DMS79 (cell line): ENCODE measurements at regions not wholly inside any gene's neighbourhood (a gene's known extent, or its start where the extent isn't known, plus 50 kb on each side); places are given as distances from the start of the nearest gene placed in this dataset.

Source experiments
- DNase-seq: peaks from one replicate; lab custom pipeline; 2025; lab: John Stamatoyannopoulos, UW

DNA sequence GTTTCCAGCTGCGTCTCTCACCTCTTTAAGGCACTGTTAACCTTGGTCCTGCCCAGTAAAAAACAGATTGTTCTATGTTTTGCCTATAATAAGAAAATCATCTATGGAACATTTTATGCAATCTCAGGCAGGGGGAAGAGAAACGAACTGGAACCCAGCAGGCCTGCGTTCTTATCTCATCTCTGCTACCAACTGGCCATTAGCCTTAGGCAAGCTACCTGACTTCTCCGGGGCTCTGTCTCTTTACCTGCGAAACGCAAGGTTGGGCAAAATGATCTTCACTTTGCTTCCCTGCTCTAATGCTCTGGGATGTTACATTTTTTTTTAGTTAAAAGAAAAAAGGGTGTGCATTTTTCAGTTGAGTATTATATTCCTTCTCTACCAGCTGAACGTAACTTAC, 70.5 kb upstream of the WIPF1 start:
- no peak for DNase-seq

DNA sequence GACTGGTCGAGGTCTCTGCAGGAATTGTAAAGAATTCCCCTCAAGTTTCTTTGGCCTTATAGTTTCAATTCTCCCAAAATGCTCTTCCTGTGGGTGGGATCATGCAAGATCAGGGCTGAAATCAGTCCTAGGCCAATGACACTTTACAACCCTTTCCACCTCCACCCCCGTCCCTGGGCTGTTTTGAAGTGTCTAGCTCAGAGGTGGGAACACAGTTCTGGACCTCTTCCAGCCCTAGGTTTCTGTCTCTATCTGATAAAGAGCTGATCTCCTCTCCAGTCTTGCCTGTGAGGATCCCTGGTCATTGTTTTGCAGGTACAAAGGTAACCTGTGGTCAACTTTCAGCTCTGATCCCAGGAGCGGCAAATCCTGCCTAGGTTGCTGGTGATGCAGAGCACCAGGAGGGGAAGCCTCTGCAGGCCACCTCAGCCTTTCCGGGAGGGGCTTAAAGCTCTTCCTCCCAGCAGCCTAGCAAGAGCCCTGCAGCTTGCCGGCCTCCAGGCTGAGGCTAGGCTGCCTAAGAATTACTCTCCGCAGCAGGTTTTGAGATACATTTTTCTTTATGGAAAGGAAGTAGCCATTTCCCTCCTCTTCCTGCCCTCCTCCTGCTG, 69.8 kb upstream of the WIPF1 start:
- DNase-seq = no peak

DNA sequence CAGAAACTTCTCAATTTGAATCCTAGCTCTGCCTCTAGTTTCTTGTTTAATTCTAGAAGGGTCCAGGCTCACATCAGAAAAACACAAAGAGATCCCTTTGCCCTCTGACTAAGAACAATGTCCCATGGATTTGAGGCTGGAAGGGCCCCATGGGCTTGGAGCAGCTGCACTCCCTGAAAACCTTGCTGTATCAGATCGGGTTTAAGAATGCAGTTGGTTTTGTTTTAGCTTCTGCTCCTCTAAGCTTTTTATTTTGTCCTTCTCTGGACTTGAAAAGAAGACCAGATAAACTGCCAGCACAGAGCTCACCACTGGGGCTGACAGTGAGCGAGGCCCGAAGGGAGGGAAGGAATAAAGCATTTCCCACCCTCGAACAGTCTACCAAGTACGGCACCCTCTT, 69.2 kb upstream of the WIPF1 start:
- no peak for DNase-seq

DNA sequence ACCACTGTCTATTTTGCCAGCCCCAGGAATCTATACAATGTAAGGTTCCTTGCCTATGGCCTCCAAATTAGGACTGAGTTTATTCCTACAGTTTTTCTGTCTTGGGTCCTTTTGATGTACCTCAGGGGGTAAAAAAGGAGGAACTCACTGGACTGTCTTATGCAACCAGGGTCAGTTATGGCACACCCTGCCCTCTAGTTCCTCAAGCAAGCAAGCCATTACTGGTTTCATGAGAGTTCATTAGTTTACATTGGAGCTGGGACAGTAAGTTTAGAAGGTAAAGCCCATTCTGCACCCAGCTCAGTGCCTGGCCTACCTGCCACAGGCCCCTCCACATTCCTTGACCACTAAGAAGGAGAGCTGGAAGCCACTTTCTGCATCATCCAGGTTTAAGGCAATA, 68.7 kb upstream of the WIPF1 start:
- DNase-seq = no peak

DNA sequence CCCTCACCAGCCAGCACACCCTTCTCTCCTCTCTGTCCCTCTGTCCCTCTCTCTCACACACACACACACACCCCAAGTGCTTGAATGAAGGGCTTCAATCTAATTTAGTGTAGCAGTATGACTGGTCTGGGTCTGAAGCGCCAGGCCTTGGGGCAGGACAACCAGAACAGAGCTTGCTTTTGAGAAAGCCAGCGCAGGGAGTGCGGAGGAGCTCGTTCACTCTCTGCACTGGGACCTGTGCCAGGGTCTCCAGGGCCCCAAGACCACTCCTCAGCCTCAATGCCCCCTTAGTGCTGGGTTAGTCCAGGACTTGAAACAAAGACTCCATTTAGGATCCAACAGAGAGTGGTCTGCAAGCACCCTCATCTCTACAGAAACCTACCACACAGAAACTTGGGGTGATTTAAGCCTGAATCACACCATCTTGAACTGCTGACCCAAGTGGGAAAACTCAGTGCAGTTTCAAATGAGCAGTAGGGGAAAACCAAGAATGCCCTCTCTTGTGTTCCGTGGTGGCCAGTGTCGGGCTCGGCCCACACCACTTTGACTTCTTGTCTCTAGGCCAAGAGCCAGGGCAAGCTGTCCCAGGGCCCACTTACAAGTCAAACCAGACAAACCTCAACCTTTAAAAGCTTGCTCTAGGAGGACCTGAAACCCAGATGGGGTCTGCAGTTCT, 66.6 kb upstream of the WIPF1 start:
- DNase-seq = no peak

DNA sequence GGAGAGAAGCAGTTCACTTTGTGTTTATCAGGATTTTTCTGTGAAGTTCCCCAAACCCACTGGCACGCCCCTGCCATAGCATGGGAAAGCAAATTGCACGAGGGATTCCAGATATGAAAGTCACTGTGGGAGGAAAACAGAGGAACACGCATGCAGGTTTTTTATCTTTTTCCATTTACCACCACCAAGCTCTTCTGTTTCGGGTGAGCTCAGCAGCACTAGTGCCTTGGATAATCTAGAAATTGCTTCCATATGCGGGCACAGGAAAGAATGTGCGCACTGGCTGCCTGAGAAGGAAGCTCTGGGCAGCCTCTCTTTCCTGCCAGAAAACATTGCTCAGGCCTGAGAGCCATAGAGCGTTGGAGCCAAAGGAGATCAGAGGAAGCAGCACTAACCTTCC, 65.9 kb upstream of the WIPF1 start:
- no peak for DNase-seq

DNA sequence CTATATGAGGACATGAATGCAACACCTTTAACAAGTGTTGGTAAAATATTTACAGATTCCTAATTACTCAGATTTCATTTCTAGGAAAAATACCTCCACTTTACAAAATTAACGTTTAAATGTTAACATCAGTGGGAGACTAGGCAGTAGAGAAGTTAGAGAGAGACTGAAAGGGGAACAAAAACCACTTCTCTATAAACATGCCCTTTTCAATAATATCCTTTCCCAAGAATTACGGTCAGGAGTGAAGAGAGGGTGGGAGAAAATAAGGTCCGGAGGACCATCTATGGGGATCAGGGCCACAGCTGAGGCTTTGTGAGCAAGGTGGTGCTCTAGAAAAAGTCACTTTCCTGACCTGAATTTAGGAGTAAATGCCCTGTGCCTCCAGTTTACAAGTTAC, 65.3 kb upstream of the WIPF1 start:
- no peak for DNase-seq

DNA sequence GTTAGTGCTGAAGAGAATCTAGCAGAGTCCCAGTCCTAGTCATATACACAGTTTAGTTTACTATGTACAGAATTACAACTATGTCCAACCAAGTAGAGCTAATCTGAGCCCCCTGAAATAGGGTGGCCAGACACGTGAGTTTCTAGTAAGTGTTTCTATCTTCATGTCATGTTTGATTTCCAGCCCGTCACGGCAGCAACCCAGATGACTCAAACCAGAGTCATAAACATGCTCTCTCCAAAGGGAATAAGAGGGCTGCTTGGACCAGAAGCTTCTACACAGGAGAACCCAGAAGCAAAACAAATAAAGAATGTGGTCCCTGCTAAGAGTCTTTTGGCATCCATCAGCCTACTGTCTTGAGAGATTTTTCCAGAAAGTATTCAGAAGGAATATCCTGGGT, 64.9 kb upstream of the WIPF1 start:
- DNase-seq = no peak

DNA sequence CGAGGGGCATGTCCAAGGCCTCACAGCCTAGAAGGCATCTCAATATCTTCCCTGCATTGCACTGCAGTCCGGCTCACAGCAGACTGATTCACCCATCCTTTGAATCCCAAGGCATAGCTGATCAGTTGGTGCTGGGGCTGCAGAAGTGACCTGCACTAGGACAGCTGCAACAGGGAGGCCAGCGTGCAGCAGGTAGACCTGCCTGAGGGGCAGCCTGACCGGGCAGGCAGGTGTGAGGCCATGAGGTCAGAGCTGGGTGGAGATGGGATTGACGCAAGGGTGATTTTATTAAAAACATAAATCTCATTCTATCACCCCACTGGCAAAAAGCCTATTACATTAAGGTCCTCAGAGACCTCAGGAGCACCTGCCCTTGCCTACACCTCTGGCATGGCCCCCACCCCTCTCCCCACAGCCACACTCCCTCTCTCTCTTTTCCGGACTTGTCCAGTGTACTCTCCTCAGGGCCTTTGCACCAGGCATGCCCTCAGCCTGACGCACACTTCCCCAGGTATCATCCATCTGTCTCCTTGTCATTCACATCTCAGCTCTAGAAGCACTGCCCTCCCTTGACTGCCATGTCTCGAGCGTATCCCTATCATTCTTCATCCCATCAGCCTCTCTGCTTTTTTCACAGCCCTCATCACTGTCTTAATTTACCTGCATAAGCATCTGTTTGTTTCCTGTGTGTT, 63.5 kb upstream of the WIPF1 start:
- DNase-seq = no peak

DNA sequence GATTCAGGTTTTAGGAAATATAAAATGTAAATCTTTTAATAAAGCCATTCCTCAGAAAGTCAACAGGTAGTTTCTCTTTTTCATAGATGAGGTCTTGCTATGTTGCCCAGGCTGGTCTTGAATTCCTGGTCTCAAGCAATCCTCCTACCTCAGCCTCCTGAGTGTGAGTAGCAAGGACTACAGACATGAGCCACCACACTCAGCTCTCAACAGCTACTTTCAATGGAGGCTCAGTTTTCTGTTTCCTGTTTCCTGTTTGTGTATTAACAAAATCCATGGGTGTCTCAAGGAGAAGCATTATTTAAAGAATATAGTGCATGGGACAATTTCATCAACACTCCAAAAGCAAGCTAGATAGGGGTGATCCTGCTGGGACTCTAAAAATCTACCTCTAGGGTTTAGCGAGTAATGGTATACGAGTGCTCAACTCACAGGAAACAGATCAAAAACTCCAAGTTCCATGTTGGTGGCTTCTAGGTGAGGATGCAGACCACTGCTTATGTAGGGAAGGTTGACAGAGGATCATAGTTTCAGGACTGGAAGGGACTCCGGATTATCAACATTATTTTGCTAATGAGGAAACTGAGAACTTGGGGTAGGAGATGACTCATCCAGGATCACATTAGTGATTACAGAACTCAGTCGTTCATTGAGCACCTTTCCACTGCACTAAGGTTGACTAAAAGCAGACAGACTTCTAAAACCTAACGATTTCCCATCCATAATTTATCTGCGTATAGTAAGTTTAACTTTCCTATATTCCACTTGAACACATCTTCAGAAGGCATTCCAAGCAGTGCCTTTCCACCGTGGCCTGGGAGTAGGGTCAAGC, 61.7 kb upstream of the WIPF1 start:
- DNase-seq = no peak

DNA sequence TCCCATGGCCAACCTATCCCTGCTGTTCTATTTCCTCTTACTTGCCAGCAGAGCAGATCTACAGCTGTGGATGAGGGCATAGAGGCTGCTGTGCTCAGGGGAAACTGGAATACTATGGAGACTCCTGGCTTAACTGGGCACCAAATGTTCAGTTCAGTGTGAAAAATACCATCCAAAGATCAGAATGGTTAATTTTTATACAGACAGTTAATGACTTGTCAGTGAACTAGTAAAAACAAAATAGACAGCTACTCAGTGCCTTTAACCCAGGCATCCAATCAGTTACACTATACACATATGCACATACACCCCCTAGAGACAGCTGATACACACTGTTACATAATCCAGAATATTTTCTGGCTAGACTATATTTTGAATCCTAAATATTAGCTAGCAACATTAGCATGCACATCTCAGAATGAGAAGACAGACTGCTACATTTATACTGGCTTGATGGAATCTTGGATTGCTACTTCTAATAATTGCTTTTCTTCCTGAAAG, 59.1 kb upstream of the WIPF1 start:
- DNase-seq = no peak

DNA sequence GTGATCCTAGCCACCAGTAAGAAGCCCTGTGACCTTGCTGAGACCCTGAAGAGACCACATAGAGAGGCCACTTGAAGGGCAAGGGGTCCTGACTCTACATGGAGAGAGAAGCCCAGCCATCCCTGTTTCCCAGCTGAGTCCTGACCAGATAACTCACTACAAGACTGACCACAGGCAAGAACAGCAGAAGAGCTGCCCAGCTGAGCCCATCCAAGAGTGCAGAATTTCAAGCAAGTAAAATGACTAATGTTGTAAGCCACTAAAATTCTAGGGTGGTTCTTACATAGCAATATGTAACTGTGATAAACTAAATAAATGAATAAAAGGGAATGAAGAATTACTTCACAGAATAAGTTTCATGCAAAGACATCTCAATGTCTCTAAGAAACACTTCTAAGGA, 58.4 kb upstream of the WIPF1 start:
- no peak for DNase-seq

DNA sequence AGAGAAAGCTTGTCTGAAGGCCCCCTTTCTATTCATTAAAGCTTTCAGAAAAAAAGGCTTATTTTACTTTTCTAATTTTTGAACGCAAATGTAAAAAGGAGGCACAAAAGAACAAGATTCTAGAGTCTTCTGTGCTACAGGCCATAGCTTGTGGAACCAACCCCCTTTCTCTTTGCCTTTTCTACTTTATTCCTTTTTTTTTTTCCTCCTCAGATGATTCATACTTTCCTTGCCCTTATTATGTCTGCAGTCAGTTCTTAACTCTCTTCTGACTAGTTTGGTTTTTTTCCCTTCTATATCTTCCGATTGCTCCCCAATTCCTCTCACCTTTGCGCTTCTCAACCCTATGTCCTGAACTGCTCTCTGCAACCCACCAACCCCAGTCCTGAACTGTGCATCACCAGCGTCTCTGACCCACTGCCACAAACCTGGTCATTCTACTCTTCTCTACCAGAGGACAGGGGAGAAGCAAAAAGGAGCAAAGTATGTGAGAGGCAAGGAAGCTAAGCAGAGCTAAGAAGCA, 56.9 kb upstream of the WIPF1 start:
- DNase-seq = no peak

DNA sequence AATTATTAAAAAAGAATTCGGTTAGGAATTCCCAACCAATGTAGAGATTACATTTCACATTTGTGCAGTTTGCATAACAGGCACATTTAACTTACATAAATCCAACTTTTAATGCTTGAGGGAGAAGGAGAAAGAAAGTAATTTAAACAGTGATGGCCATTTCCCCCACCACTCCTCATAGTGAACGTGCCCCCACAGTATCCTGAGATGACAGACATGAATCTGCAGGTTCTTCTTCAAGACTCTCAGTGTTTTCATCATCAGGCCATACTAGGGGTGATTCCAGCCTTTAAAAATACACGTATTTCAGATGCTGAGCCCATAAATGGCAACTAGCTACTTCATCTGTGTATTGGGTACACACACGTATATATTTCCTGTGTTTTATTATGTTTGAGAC, 51.3 kb upstream of the WIPF1 start:
- no peak for DNase-seq
